ENCODE measurements at regions not wholly inside any gene's neighbourhood (a gene's known extent, or its start where the extent isn't known, plus 50 kb on each side); places are given as distances from the start of the nearest gene placed in this dataset.

- TF ChIP-seq CTCF (IDR thresholded peaks at IDR 0.05; ENCODE audit: insufficient read depth, low read depth, low read length), result no peak
- no peak for TF ChIP-seq EZH2 (IDR thresholded peaks at IDR 0.05; ENCODE audit: insufficient read depth, low read length)
Measured at GRCh38 chr4:59869559-59869958, 1330.6 kb upstream of the ADGRL3 start.

Data from astrocyte (in vitro differentiated cells and primary cell).